ENCODE measurements at regions not wholly inside any gene's neighbourhood (a gene's known extent, or its start where the extent isn't known, plus 50 kb on each side); places are given as distances from the start of the nearest gene placed in this dataset.
"Not testable (repeated sequence)": the region's sequence is repeated elsewhere in the genome, so short reads cannot be mapped to it uniquely, and the experiment has no call there.

DNA sequence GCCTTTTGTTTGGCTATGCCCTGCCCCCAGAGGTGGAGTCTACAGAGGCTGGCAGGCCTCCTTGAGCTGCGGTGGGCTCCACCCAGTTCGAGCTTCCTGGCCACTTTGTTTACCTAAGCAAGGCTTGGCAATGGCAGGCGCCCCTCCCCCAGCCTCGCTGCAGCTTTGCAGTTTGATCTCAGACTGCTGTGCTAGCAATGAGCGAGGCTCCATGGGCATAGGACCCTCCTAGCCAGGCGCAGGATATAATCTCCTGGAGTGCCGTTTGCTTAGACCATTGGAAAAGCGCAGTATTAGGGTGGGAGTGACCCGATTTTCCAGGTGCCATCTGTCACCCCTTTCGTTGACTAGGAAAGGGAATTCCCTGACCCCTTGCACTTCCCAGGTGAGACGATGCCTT, 219.6 kb upstream of the IL1RAPL1 start:
- H3K14ac ChIP-seq (ENCODE audit: low read length); H2BK12ac ChIP-seq (ENCODE audit: low read length); H3K4ac ChIP-seq (ENCODE audit: low read depth, low read length); H2AFZ ChIP-seq (ENCODE audit: insufficient read depth, low read length, poor library complexity); H3K27me3 ChIP-seq (ENCODE audit: insufficient read depth, low read length); H2BK5ac ChIP-seq (ENCODE audit: low read depth, low read length, poor library complexity); H3K79me2 ChIP-seq (ENCODE audit: control insufficient read depth, insufficient read depth, low read length, poor library complexity); H2AK5ac ChIP-seq (ENCODE audit: low read length); H3K4me3 ChIP-seq (ENCODE audit: low read depth, low read length); H4K8ac ChIP-seq (ENCODE audit: low read depth, low read length); H4K12ac ChIP-seq (ENCODE audit: low read depth, low read length); H3K23ac ChIP-seq (ENCODE audit: low read length); H3K9ac ChIP-seq (ENCODE audit: low read length); H3K36me3 ChIP-seq (ENCODE audit: control insufficient read depth in 1 of 2, insufficient read depth in 2 of 2, low read length in 2 of 2); H3K18ac ChIP-seq (ENCODE audit: low read length); H3K4me1 ChIP-seq (ENCODE audit: control insufficient read depth in 1 of 2, insufficient read depth in 2 of 2, low read length in 2 of 2); H3K4me2 ChIP-seq (ENCODE audit: low read length); H3K79me1 ChIP-seq (ENCODE audit: low read length); H3K9me3 ChIP-seq (ENCODE audit: insufficient read depth, low read depth, low read length); H3K27ac ChIP-seq (ENCODE audit: low read depth, low read length); H2BK120ac ChIP-seq (ENCODE audit: insufficient read depth, low read length, poor library complexity); DNase-seq; H4K91ac ChIP-seq (ENCODE audit: low read depth, low read length): not testable (repeated sequence)
- WGBS (ENCODE audit: extremely low coverage, insufficient coverage, insufficient read length) = no CpG with 5 or more reads among the region's 11 CpGs

- Histone ChIP-seq H3K14ac (ENCODE audit: low read length) (no peak overlapping the region), H3K79me1 (ENCODE audit: low read length) (no peaks in the 10 kb centered on the region), H3K27ac (ENCODE audit: low read depth, low read length) (no peak overlapping the region), H4K8ac (ENCODE audit: low read depth, low read length) (no peak overlapping the region), H3K9me3 (ENCODE audit: insufficient read depth, low read depth, low read length) (no peaks in the 10 kb centered on the region), H3K79me2 (ENCODE audit: control insufficient read depth, insufficient read depth, low read length, poor library complexity) (no peaks in the 10 kb centered on the region), H2BK5ac (ENCODE audit: low read depth, low read length, poor library complexity) (no peak overlapping the region), H3K18ac (ENCODE audit: low read length) (no peak overlapping the region), H2BK12ac (ENCODE audit: low read length) (no peak overlapping the region), H2AK5ac (ENCODE audit: low read length) (no peak overlapping the region), H3K36me3 (ENCODE audit: control insufficient read depth in 1 of 2, insufficient read depth in 2 of 2, low read length in 2 of 2) (no peaks in the 10 kb centered on the region), H2BK120ac (ENCODE audit: insufficient read depth, low read length, poor library complexity) (no peak overlapping the region), H3K4me1 (ENCODE audit: control insufficient read depth in 1 of 2, insufficient read depth in 2 of 2, low read length in 2 of 2) (no peaks in the 10 kb centered on the region), H4K91ac (ENCODE audit: low read depth, low read length) (no peak overlapping the region), H3K4me2 (ENCODE audit: low read length) (no peak overlapping the region), H3K4ac (ENCODE audit: low read depth, low read length) (no peak overlapping the region), H3K9ac (ENCODE audit: low read length) (no peak overlapping the region), H4K12ac (ENCODE audit: low read depth, low read length) (no peak overlapping the region), H3K27me3 (ENCODE audit: insufficient read depth, low read length) (no peaks in the 10 kb centered on the region), H3K4me3 (ENCODE audit: low read depth, low read length) (no peak overlapping the region), H2AFZ (ENCODE audit: insufficient read depth, low read length, poor library complexity) (no peak overlapping the region), H3K23ac (ENCODE audit: low read length) (no peak overlapping the region)
- no peak for DNase-seq
- no CpG with 5 or more reads among the region's 3 CpGs for WGBS (ENCODE audit: extremely low coverage, insufficient coverage, insufficient read length)
Observed at GRCh38 chrX:28351801-28352200, 235.4 kb upstream of the IL1RAPL1 start.

DNA sequence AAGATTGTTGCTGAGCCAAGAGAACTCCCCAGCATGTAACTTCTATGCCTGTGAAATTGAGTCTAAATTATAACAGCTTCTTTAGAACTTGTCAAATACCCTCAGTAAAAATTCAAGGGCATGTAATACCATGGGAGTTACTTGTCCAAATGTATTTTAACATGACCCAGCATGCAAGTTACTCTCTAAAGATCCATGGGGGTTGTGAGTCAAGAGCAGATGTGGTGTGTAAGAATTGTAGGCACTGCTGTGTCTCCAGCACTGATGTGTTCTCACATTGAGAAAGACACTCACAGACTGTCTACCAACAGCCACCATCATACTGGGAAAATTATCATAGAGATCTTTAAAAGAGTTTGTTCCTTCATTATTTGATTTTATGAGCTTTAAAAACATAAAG, 237.4 kb upstream of the IL1RAPL1 start:
- H2AK5ac ChIP-seq (ENCODE audit: low read length) = no peak overlapping the region
- DNase-seq = no peak
- H3K9me3 ChIP-seq (ENCODE audit: insufficient read depth, low read depth, low read length) = no peaks in the 10 kb centered on the region
- no peak overlapping the region for H3K9ac ChIP-seq (ENCODE audit: low read length)
- H3K79me1 ChIP-seq (ENCODE audit: low read length) = no peaks in the 10 kb centered on the region
- no peaks in the 10 kb centered on the region for H3K79me2 ChIP-seq (ENCODE audit: control insufficient read depth, insufficient read depth, low read length, poor library complexity)
- no peak overlapping the region for H3K4me2 ChIP-seq (ENCODE audit: low read length)
- H3K27me3 ChIP-seq (ENCODE audit: insufficient read depth, low read length) = no peaks in the 10 kb centered on the region
- H2AFZ ChIP-seq (ENCODE audit: insufficient read depth, low read length, poor library complexity) = no peak overlapping the region
- no peak overlapping the region for H4K12ac ChIP-seq (ENCODE audit: low read depth, low read length)
- H3K14ac ChIP-seq (ENCODE audit: low read length) = no peak overlapping the region
- H3K27ac ChIP-seq (ENCODE audit: low read depth, low read length) = no peak overlapping the region
- H3K4me1 ChIP-seq (ENCODE audit: control insufficient read depth in 1 of 2, insufficient read depth in 2 of 2, low read length in 2 of 2) = no peaks in the 10 kb centered on the region
- H2BK120ac ChIP-seq (ENCODE audit: insufficient read depth, low read length, poor library complexity) = no peak overlapping the region
- H2BK5ac ChIP-seq (ENCODE audit: low read depth, low read length, poor library complexity) = no peak overlapping the region
- no peak overlapping the region for H3K4ac ChIP-seq (ENCODE audit: low read depth, low read length)
- H3K18ac ChIP-seq (ENCODE audit: low read length) = no peak overlapping the region
- no peak overlapping the region for H3K23ac ChIP-seq (ENCODE audit: low read length)
- no peak overlapping the region for H4K91ac ChIP-seq (ENCODE audit: low read depth, low read length)
- H3K4me3 ChIP-seq (ENCODE audit: low read depth, low read length) = no peak overlapping the region
- H3K36me3 ChIP-seq (ENCODE audit: control insufficient read depth in 1 of 2, insufficient read depth in 2 of 2, low read length in 2 of 2) = no peaks in the 10 kb centered on the region
- no peak overlapping the region for H2BK12ac ChIP-seq (ENCODE audit: low read length)
- H4K8ac ChIP-seq (ENCODE audit: low read depth, low read length) = no peak overlapping the region

DNA sequence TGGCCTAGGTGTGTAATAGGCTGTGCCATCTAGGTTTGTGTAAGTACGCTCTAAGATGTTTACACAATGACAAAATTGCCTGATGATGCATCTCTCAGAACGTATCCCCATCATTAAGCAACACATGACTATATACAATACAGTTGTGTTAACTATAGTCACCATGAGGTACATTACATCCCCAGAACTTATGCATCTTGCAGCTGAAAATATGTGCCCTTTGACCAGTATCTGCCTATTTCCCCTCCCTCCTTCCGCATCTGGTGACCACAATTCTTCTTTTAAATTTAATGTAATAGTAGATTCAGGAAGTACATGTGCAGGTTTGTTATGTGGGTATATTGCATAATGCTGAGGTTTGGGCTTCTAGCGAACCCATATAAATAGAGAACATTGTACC, 239.8 kb upstream of the IL1RAPL1 start:
- Histone ChIP-seq H2AFZ (ENCODE audit: insufficient read depth, low read length, poor library complexity) (no peak overlapping the region), H3K4me1 (ENCODE audit: control insufficient read depth in 1 of 2, insufficient read depth in 2 of 2, low read length in 2 of 2) (no peaks in the 10 kb centered on the region), H2AK5ac (ENCODE audit: low read length) (no peak overlapping the region), H3K4me2 (ENCODE audit: low read length) (no peak overlapping the region), H2BK5ac (ENCODE audit: low read depth, low read length, poor library complexity) (no peak overlapping the region), H3K36me3 (ENCODE audit: control insufficient read depth in 1 of 2, insufficient read depth in 2 of 2, low read length in 2 of 2) (no peaks in the 10 kb centered on the region), H4K12ac (ENCODE audit: low read depth, low read length) (no peak overlapping the region), H3K4me3 (ENCODE audit: low read depth, low read length) (no peak overlapping the region), H3K18ac (ENCODE audit: low read length) (no peak overlapping the region), H3K9ac (ENCODE audit: low read length) (no peak overlapping the region), H3K27me3 (ENCODE audit: insufficient read depth, low read length) (no peaks in the 10 kb centered on the region), H3K27ac (ENCODE audit: low read depth, low read length) (no peak overlapping the region), H2BK120ac (ENCODE audit: insufficient read depth, low read length, poor library complexity) (no peak overlapping the region), H3K23ac (ENCODE audit: low read length) (no peak overlapping the region), H3K4ac (ENCODE audit: low read depth, low read length) (no peak overlapping the region), H3K79me1 (ENCODE audit: low read length) (no peaks in the 10 kb centered on the region), H4K8ac (ENCODE audit: low read depth, low read length) (no peak overlapping the region), H4K91ac (ENCODE audit: low read depth, low read length) (no peak overlapping the region), H3K79me2 (ENCODE audit: control insufficient read depth, insufficient read depth, low read length, poor library complexity) (no peaks in the 10 kb centered on the region), H3K14ac (ENCODE audit: low read length) (no peak overlapping the region), H3K9me3 (ENCODE audit: insufficient read depth, low read depth, low read length) (no peaks in the 10 kb centered on the region), H2BK12ac (ENCODE audit: low read length) (no peak overlapping the region)
- no peak for DNase-seq
- WGBS (ENCODE audit: extremely low coverage, insufficient coverage, insufficient read length) = no CpG with 5 or more reads among the region's 4 CpGs

DNA sequence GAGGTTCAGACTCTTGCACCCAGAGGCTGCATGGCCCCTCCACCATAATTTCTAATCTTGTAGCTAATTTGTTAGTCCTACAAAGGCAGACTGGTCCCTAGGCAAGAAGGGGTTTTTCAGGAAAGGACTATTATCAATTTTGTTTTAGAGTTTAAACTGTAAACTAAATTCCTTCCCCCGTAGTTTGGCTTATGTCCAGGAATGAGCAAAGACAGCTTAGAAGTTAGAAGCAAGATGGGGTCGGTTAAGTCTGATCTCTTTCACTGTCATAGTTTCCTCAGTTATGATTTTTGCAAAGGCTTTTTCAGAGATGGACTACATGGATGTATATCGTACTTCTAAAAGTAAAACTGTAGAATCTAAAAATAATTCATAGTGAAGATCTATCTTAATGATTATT, 258.1 kb upstream of the IL1RAPL1 start:
- Histone ChIP-seq H4K8ac (ENCODE audit: low read depth, low read length) (no peak overlapping the region), H3K4me3 (ENCODE audit: low read depth, low read length) (no peak overlapping the region), H3K14ac (ENCODE audit: low read length) (no peak overlapping the region), H3K23ac (ENCODE audit: low read length) (no peak overlapping the region), H3K4ac (ENCODE audit: low read depth, low read length) (no peak overlapping the region), H3K4me2 (ENCODE audit: low read length) (no peak overlapping the region), H3K79me1 (ENCODE audit: low read length) (no peaks in the 10 kb centered on the region), H3K18ac (ENCODE audit: low read length) (no peak overlapping the region), H3K9ac (ENCODE audit: low read length) (no peak overlapping the region), H3K9me3 (ENCODE audit: insufficient read depth, low read depth, low read length) (no peaks in the 10 kb centered on the region), H3K4me1 (ENCODE audit: control insufficient read depth in 1 of 2, insufficient read depth in 2 of 2, low read length in 2 of 2) (no peaks in the 10 kb centered on the region), H2BK5ac (ENCODE audit: low read depth, low read length, poor library complexity) (no peak overlapping the region), H3K27ac (ENCODE audit: low read depth, low read length) (no peak overlapping the region), H3K27me3 (ENCODE audit: insufficient read depth, low read length) (no peaks in the 10 kb centered on the region), H2BK120ac (ENCODE audit: insufficient read depth, low read length, poor library complexity) (no peak overlapping the region), H2AK5ac (ENCODE audit: low read length) (no peak overlapping the region), H2BK12ac (ENCODE audit: low read length) (no peak overlapping the region), H3K36me3 (ENCODE audit: control insufficient read depth in 1 of 2, insufficient read depth in 2 of 2, low read length in 2 of 2) (no peaks in the 10 kb centered on the region), H4K12ac (ENCODE audit: low read depth, low read length) (no peak overlapping the region), H4K91ac (ENCODE audit: low read depth, low read length) (no peak overlapping the region), H2AFZ (ENCODE audit: insufficient read depth, low read length, poor library complexity) (no peak overlapping the region), H3K79me2 (ENCODE audit: control insufficient read depth, insufficient read depth, low read length, poor library complexity) (no peaks in the 10 kb centered on the region)
- DNase-seq = no peak
- WGBS (ENCODE audit: extremely low coverage, insufficient coverage, insufficient read length) = no CpG with 5 or more reads among the region's 3 CpGs
